K562 (cell line): ENCODE measurements at regions not wholly inside any gene's neighbourhood (a gene's known extent, or its start where the extent isn't known, plus 50 kb on each side); places are given as distances from the start of the nearest gene placed in this dataset.
A peak's percentile ranks its signal among the peaks of the same experiment; 100 is the strongest.

Experiments used
- ATAC-seq: fragments of 200-7000 bp; cut with Tn5 transposase; 3 replicates; pipeline ENCODE4 v1.9.1; 2020; ENCODE audit warnings: moderate library complexity
- BruUV-seq: library from RNA; stranded (reverse); fragments of 400-500 nt; replicated peaks from 2 replicates; lab custom pipeline; 2021; lab: Mats Ljungman, UMichigan
- CTCF ChIA-PET: fragments of 300-600 bp; formaldehyde crosslinking; extraction: SDS; loops from one replicate; lab custom pipeline; 2021; ENCODE audit warnings: low intra/inter-chr PET ratio; lab: Yijun Ruan, JAX
- POLR2A ChIA-PET: fragments of 300-600, 350-650 bp; sonication (Branson Sonifier 250); formaldehyde crosslinking; extraction: SDS; loops from one replicate; lab custom pipeline; 2021; ENCODE audit warnings: antibody characterized with exemption, inconsistent platforms; lab: Yijun Ruan, JAX
- DNase-seq, 4 experiments: peaks; one replicate each; pipeline versions ENCODE4 v3.0.0 to v3.0.0-alpha.2; 2011 to 2018; ENCODE audit warnings: low spot score in 3 of 4, mixed read lengths in 3 of 4; ENCODE audit errors: extremely low read depth in 1 of 4
- FAIRE-seq: peaks from 2 replicates; lab custom pipeline; 2011; peaks lifted over from hg19 to GRCh38; lab: Jason Lieb, UNC
- H2AFZ ChIP-seq: 2 replicates; pipeline ENCODE4 v1.6.0; 2011; ENCODE audit warnings: low read depth, low read length, control low read depth, inconsistent platforms
- H3K27ac ChIP-seq: fragments of 200-600 bp; 3 replicates; pipeline ENCODE4 v1.8.0; 2011; ENCODE audit warnings: low read depth, mild to moderate bottlenecking, control low read depth, inconsistent platforms, low read length, moderate library complexity, mixed read lengths; ENCODE audit errors: extremely low read depth
- H3K27me3 ChIP-seq, 2 experiments: fragments of 300-600 bp in 1 of 2; 2 replicates in 1 of 2; 3 replicates in 1 of 2; pipeline versions ENCODE4 v1.6.0 to v1.8.0; 2011; ENCODE audit warnings: inconsistent platforms in 2 of 2, low read length in 2 of 2, mild to moderate bottlenecking in 1 of 2, mixed read lengths in 1 of 2, moderate library complexity in 1 of 2; ENCODE audit not compliant: control insufficient read depth in 2 of 2, insufficient read depth in 2 of 2
- H3K36me3 ChIP-seq: fragments of 300-600 bp; 3 replicates; pipeline ENCODE4 v1.8.0; 2011; ENCODE audit warnings: mild to moderate bottlenecking, low read length, inconsistent platforms; ENCODE audit not compliant: control insufficient read depth, insufficient read depth
- H3K4me1 ChIP-seq, 2 experiments: fragments of 200-600 bp in 1 of 2; replicated peaks in 1 of 2; 2 replicates in 1 of 2; 3 replicates in 1 of 2; pipeline versions ENCODE4 v1.5.1 to v1.8.0; 2011; ENCODE audit warnings: inconsistent platforms in 2 of 2, low read length in 2 of 2, mild to moderate bottlenecking in 1 of 2, mixed read lengths in 1 of 2, moderate library complexity in 1 of 2; ENCODE audit not compliant: control insufficient read depth in 2 of 2, insufficient read depth in 2 of 2
- H3K4me2 ChIP-seq: 2 replicates; pipeline ENCODE4 v1.6.1; 2011; ENCODE audit warnings: low read length, control low read depth, inconsistent platforms, mixed read lengths; ENCODE audit not compliant: insufficient read depth
- H3K4me3 ChIP-seq: fragments of 200-600 bp; sonication (generic), shearing (Covaris generic); 2 replicates; pipeline ENCODE4 v1.5.1; 2016; ENCODE audit warnings: control low read depth, inconsistent platforms
- H3K79me2 ChIP-seq: fragments of 200-600 bp; 3 replicates; pipeline ENCODE4 v1.8.0; 2011; ENCODE audit warnings: low read length, inconsistent platforms; ENCODE audit not compliant: control insufficient read depth, insufficient read depth
- H3K9ac ChIP-seq, 2 experiments: 2 replicates each; pipeline versions ENCODE4 v1.6.0 to v1.6.1; 2011; ENCODE audit warnings: low read depth in 2 of 2, low read length in 2 of 2, control low read depth in 1 of 2, inconsistent platforms in 1 of 2, mild to moderate bottlenecking in 1 of 2, mixed read lengths in 1 of 2; ENCODE audit not compliant: insufficient read depth in 1 of 2
- H3K9me1 ChIP-seq: one replicate; pipeline ENCODE4 v1.6.0; 2011; ENCODE audit warnings: inconsistent platforms, mild to moderate bottlenecking, low read length, moderate library complexity; ENCODE audit not compliant: control insufficient read depth, insufficient read depth
- H3K9me3 ChIP-seq: replicated peaks from 2 replicates; pipeline ENCODE4 v1.5.1; 2011; ENCODE audit warnings: low read depth, low read length, inconsistent platforms; ENCODE audit not compliant: control insufficient read depth, insufficient read depth
- H4K20me1 ChIP-seq: replicated peaks from 2 replicates; pipeline ENCODE4 v1.6.1; 2011; ENCODE audit warnings: low read length, inconsistent platforms, mixed read lengths; ENCODE audit not compliant: control insufficient read depth, insufficient read depth
- ARID2 ChIP-seq: fragments of 450-650 bp; IDR thresholded peaks from 2 replicates; pipeline ENCODE4 v1.6.1; 2017; ENCODE audit warnings: antibody characterized with exemption, mild to moderate bottlenecking
- CBX5 ChIP-seq: IDR thresholded peaks from 2 replicates; pipeline ENCODE4 v1.6.1; 2014; ENCODE audit warnings: low read depth, borderline replicate concordance
- DIDO1 ChIP-seq: fragments of 450-650 bp; IDR thresholded peaks from 2 replicates; pipeline ENCODE4 v1.6.1; 2016; ENCODE audit warnings: low read depth, missing biosample characterization, missing genetic modification characterization
- FOXA1 ChIP-seq: fragments of 450-650 bp; IDR thresholded peaks from 2 replicates; pipeline ENCODE4 v1.6.1; 2016; ENCODE audit warnings: mild to moderate bottlenecking, borderline replicate concordance
- KDM4B ChIP-seq, 2 experiments: fragments of 450-650 bp in 1 of 2; sonication (generic) in 1 of 2; IDR thresholded peaks; 2 replicates each; pipeline ENCODE4 v1.6.1; 2016 to 2017; ENCODE audit warnings: borderline replicate concordance in 2 of 2, antibody characterized with exemption in 1 of 2, low read depth in 1 of 2, mild to moderate bottlenecking in 1 of 2
- KHSRP ChIP-seq: fragments of 450-650 bp; IDR thresholded peaks from 2 replicates; pipeline ENCODE4 v1.6.1; 2017
- MAFG ChIP-seq: fragments of 450-650 bp; conservative IDR thresholded peaks from 2 replicates; pipeline ENCODE4 v1.6.1; 2016; ENCODE audit warnings: missing genetic modification characterization, missing compliant biosample characterization
- NCOR1 ChIP-seq: fragments of 450-650 bp; IDR thresholded peaks from 2 replicates; pipeline ENCODE4 v1.6.1; 2016; ENCODE audit warnings: mild to moderate bottlenecking, moderate library complexity
- RBM15 ChIP-seq: fragments of 200-400 bp; formaldehyde crosslinking; IDR thresholded peaks from 2 replicates; pipeline ENCODE4 v1.6.1; 2018; ENCODE audit warnings: mild to moderate bottlenecking, low read length, moderate library complexity; ENCODE audit not compliant: insufficient read depth
- SMARCA4 ChIP-seq: fragments of 450-650 bp; IDR thresholded peaks from 2 replicates; pipeline ENCODE4 v1.6.1; 2016
- SP1 ChIP-seq: sonication (generic); formaldehyde crosslinking; IDR thresholded peaks from 2 replicates; pipeline ENCODE4 v1.8.1; 2022; ENCODE audit warnings: mild to moderate bottlenecking, missing genetic modification reagents
- TAF7 ChIP-seq: fragments of 450-650 bp; IDR thresholded peaks from 2 replicates; pipeline ENCODE4 v1.6.1; 2016; ENCODE audit warnings: missing genetic modification characterization, missing compliant biosample characterization
- ZNF174 ChIP-seq: fragments of 250-450 bp; sonication (Bioruptor Pico); IDR thresholded peaks from 2 replicates; pipeline ENCODE4 v1.4.0; 2020; ENCODE audit warnings: mild to moderate bottlenecking
- ZNF311 ChIP-seq: fragments of 250-450 bp; sonication (Bioruptor Pico); IDR thresholded peaks from 2 replicates; pipeline ENCODE4 v1.4.0; 2020; ENCODE audit warnings: mild to moderate bottlenecking, moderate library complexity
- ZNF707 ChIP-seq: fragments of 250-450 bp; sonication (Bioruptor Pico); conservative IDR thresholded peaks from 2 replicates; pipeline ENCODE4 v1.8.0; 2022; ENCODE audit warnings: inconsistent platforms, mild to moderate bottlenecking, moderate library complexity
- in situ Hi-C: fragments of 300-500 bp; cut with MboI; formaldehyde crosslinking; loops from 4 replicates; pipeline ENCODE4 v1.15.0; 2018; ENCODE audit warnings: inconsistent platforms, mixed read lengths
- intact Hi-C: fragments of 100-400 bp; cut with micrococcal nuclease; formaldehyde crosslinking; loops from 2 replicates; pipeline ENCODE4 v1.14.2; 2022
- TF ChIP-seq, protein P1 (sequence below): sonication (generic); formaldehyde crosslinking; IDR thresholded peaks from 2 replicates; pipeline ENCODE4 v1.5.0; 2020; ENCODE audit warnings: missing genetic modification reagents
- TF ChIP-seq, protein P2 (sequence below): fragments of 450-650 bp; formaldehyde crosslinking; IDR thresholded peaks from 2 replicates; pipeline ENCODE4 v1.4.0; 2020; ENCODE audit warnings: mild to moderate bottlenecking, moderate library complexity
- TF ChIP-seq, protein P3 (sequence below), 2 experiments: fragments of 250-450 bp in 1 of 2; fragments of 450-650 bp in 1 of 2; sonication (Bioruptor Pico) in 1 of 2; IDR thresholded peaks; 2 replicates each; pipeline versions ENCODE4 v1.6.1 to v1.8.0; 2016 to 2021; ENCODE audit warnings: mild to moderate bottlenecking in 2 of 2, moderate library complexity in 2 of 2, missing compliant biosample characterization in 1 of 2, missing genetic modification characterization in 1 of 2
- TF ChIP-seq, protein P4 (sequence below): fragments of 450-650 bp; formaldehyde crosslinking; IDR thresholded peaks from 2 replicates; pipeline ENCODE4 v1.4.0; 2020; ENCODE audit warnings: mild to moderate bottlenecking, mixed read lengths

DNA sequence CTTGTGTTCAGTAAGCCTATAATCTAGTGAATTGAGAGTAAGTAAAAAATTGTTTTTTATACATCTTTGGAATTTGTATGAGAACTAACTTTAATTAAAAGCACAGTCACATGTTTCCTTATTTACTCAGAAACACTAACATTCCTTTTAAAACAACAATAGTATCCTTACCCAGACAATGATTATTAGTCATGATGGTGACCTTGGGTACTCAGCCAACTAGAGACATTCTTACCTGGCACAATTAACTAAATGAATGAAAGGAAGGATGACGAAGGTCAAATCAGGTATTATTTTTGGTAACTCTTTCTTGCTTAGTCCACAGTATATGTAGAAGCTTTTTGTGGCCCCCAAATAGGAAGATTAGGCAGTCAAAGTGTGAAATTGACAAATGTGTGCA is 901.0 kb downstream of the FAT4 start (continued):
- no peak for TF ChIP-seq DIDO1
- TF ChIP-seq RBM15 = no peak
- TF ChIP-seq KHSRP = no peak
- no peak for TF ChIP-seq ZNF174
- TF ChIP-seq ZNF707 = no peak

DNA sequence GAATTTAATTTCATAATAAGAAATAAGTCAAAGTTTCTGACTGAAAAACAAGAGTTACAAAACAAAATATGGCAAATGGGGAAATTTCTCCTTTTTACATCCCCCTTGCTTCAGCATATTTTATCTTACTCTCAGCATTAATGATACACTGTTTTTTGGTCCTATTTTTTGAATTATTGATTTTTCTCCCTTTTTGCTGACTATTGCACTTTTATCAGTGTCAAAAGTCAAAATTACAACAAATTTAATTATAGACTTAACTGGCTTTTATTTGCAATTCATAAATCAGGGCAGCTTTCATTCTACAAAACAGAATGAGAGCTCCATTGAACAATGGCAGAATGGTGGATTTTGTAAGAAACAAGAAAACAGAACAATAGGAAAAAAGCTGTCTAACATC is 901.9 kb downstream of the FAT4 start:
- intact Hi-C loops = no loop called here
- ChIA-PET POLR2A (no interaction called here), CTCF (no interaction called here)
- TF ChIP-seq SP1 (CRISPR knock-in tag) (no peak), ARID2 (no peak), FOXA1 (no peak), MAFG (peak; percentile 56), CBX5 (no peak), KDM4B (IDR thresholded peaks at IDR 0.05; ENCODE audit: borderline replicate concordance in 2 of 2, low read depth in 1 of 2) (no peak), TAF7 (tag) (no peak), NCOR1 (no peak), SMARCA4 (no peak), ZNF311 (CRISPR knock-in tag) (no peak)
- TF ChIP-seq, protein P1, sequence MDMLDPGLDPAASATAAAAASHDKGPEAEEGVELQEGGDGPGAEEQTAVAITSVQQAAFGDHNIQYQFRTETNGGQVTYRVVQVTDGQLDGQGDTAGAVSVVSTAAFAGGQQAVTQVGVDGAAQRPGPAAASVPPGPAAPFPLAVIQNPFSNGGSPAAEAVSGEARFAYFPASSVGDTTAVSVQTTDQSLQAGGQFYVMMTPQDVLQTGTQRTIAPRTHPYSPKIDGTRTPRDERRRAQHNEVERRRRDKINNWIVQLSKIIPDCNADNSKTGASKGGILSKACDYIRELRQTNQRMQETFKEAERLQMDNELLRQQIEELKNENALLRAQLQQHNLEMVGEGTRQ = no peak
- TF ChIP-seq, protein P2, sequence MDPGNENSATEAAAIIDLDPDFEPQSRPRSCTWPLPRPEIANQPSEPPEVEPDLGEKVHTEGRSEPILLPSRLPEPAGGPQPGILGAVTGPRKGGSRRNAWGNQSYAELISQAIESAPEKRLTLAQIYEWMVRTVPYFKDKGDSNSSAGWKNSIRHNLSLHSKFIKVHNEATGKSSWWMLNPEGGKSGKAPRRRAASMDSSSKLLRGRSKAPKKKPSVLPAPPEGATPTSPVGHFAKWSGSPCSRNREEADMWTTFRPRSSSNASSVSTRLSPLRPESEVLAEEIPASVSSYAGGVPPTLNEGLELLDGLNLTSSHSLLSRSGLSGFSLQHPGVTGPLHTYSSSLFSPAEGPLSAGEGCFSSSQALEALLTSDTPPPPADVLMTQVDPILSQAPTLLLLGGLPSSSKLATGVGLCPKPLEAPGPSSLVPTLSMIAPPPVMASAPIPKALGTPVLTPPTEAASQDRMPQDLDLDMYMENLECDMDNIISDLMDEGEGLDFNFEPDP (CRISPR knock-in tag) = no peak
- TF ChIP-seq, protein P3, sequence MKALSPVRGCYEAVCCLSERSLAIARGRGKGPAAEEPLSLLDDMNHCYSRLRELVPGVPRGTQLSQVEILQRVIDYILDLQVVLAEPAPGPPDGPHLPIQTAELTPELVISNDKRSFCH (CRISPR knock-in tag; IDR thresholded peaks at IDR 0.05) = no peak
- TF ChIP-seq, protein P3 (tag; IDR thresholded peaks at IDR 0.05) = no peak
- TF ChIP-seq, protein P4, sequence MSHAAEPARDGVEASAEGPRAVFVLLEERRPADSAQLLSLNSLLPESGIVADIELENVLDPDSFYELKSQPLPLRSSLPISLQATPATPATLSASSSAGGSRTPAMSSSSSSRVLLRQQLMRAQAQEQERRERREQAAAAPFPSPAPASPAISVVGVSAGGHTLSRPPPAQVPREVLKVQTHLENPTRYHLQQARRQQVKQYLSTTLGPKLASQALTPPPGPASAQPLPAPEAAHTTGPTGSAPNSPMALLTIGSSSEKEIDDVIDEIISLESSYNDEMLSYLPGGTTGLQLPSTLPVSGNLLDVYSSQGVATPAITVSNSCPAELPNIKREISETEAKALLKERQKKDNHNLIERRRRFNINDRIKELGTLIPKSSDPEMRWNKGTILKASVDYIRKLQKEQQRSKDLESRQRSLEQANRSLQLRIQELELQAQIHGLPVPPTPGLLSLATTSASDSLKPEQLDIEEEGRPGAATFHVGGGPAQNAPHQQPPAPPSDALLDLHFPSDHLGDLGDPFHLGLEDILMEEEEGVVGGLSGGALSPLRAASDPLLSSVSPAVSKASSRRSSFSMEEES (CRISPR knock-in tag) = no peak

More for the DNA sequence above, 901.9 kb downstream of the FAT4 start:
- in situ Hi-C loops = no loop called here
- no peaks in the 10 kb centered on the region for H3K36me3 ChIP-seq
- FAIRE-seq (no peak), ATAC-seq (no peak), DNase-seq (no peak)
- H3K9ac ChIP-seq = no peak overlapping the region
- H3K27me3 ChIP-seq = no peaks in the 10 kb centered on the region
- BruUV-seq = no TSS peak
- no peak overlapping the region for H3K27ac ChIP-seq
- H3K9me1 ChIP-seq = no peaks in the 10 kb centered on the region
- H4K20me1 ChIP-seq = no peaks in the 10 kb centered on the region
- H3K4me2 ChIP-seq = no peak overlapping the region
- no peak overlapping the region for H2AFZ ChIP-seq
- H3K79me2 ChIP-seq = no peaks in the 10 kb centered on the region
- no peaks in the 10 kb centered on the region for H3K9me3 ChIP-seq
- no peaks in the 10 kb centered on the region for H3K4me1 ChIP-seq
- no peak overlapping the region for H3K4me3 ChIP-seq
